ENCODE measurements at regions not wholly inside any gene's neighbourhood (a gene's known extent, or its start where the extent isn't known, plus 50 kb on each side); places are given as distances from the start of the nearest gene placed in this dataset.

DNA sequence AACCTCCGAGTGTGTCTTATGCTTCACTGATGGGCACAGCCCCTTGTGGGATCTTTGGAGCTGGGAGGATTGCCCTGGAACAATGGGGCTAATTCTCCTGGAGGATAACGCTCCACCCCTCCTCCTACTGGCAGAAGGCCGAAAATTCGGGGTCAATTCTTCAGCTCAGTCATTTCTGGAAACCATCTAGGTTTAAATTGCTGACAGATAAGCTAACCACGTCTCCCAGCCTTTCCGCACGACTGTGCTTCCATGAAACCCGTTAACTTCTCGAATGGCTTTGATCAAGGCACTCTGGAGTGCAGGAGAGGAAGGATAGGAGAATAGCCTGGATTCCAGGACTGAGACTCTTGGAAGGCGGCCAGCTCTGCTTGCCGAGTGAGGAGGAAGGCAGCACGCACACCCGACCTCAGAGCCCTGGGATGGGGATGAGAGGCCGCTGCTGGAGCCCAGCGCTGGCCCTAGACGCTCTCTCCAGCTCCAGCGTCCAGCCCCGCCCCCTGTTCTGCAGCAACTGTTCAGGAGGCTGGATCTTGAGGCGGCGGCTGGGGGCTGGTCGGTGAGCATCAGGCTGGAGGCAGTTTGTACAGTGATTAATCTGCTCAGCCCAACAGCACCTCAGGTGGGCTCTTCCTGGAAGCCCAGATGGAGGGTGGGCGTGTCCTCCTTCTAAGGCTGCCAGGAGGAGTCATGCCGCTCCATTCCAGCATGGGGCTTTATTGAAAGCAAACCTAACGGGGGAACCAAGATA lies 176.7 kb upstream of the NCAM1 start:
- peak; percentile 94 for DNase-seq (ENCODE audit: low read depth)
- H3K4me3 ChIP-seq (ENCODE audit: low read length): peak overlapping the region; percentile 54
- TF ChIP-seq, protein P1, sequence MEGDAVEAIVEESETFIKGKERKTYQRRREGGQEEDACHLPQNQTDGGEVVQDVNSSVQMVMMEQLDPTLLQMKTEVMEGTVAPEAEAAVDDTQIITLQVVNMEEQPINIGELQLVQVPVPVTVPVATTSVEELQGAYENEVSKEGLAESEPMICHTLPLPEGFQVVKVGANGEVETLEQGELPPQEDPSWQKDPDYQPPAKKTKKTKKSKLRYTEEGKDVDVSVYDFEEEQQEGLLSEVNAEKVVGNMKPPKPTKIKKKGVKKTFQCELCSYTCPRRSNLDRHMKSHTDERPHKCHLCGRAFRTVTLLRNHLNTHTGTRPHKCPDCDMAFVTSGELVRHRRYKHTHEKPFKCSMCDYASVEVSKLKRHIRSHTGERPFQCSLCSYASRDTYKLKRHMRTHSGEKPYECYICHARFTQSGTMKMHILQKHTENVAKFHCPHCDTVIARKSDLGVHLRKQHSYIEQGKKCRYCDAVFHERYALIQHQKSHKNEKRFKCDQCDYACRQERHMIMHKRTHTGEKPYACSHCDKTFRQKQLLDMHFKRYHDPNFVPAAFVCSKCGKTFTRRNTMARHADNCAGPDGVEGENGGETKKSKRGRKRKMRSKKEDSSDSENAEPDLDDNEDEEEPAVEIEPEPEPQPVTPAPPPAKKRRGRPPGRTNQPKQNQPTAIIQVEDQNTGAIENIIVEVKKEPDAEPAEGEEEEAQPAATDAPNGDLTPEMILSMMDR (conservative IDR thresholded peaks at IDR 0.05; ENCODE audit: low read length): no peak; the same call in 1 of the 2 replicates

DNA sequence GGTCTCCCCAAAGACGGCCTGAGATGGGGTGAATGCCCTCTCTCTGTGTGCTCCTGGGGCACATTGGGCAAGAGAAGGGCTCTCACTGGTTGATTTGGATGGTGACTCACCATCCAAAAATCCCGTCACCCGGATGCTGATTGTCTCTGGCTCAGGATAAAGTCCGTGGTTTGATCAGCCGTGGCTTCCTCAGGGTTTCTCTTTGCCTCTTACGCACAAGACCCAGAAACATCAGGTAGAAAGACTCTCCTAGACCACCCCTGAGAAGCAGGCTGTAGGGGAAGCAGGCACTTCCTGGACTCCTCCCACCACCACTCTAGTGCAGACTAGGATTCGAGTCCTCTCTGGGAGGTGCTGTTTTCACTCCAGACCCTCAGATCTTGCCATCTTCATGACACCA lies 176.1 kb upstream of the NCAM1 start:
- peak overlapping the region; percentile 54 for H3K4me3 ChIP-seq (ENCODE audit: low read length)
- peak; percentile 77 for DNase-seq (ENCODE audit: low read depth)
- TF ChIP-seq, protein P1 (conservative IDR thresholded peaks at IDR 0.05; ENCODE audit: low read length): no peak

DNA sequence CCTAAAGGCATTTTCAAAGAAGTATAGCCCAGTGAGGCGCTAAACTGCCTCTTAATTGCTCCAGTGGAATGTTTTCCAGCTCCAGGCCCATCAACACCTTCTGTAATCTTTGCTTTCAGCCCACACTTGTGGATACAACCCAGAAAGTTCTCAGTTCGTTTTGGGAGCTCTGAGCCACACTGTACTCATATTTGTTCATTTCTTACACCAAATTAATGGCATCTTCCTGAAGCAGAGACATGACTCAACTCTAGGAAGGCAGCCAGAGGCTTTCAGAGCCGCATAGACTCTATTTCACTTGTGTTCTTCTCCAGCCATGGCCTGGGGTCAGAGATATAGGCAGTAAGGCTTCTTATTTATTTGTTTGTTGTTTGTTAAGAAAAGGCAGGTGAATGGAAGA lies 175.5 kb upstream of the NCAM1 start:
- peak; percentile 85 for DNase-seq (ENCODE audit: low read depth)
- TF ChIP-seq, protein P1 (conservative IDR thresholded peaks at IDR 0.05; ENCODE audit: low read length): no peak
- no peak overlapping the region for H3K4me3 ChIP-seq (ENCODE audit: low read length)

DNA sequence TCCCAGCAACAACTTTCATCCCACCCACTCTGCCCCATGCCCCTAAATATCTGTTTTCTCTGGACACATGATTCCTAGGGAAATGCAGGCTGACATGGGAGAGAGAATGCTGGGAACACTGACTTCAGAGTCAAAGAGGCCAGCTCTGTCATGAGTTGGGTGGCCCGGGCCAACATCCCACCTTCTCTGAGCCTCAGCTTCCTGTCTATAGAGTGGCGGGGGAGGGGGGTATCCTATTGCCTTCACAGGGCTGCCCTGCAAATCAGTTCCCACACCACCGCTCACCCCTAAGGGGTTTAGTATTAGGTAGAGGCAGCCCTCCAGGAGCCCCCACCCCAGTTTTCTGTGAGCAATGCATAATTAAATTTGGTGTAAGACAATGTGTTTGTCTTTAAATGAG lies 175.0 kb upstream of the NCAM1 start:
- DNase-seq (ENCODE audit: low read depth): no peak
- no peak overlapping the region for H3K4me3 ChIP-seq (ENCODE audit: low read length)
- TF ChIP-seq, protein P1 (conservative IDR thresholded peaks at IDR 0.05; ENCODE audit: low read length): no peak

DNA sequence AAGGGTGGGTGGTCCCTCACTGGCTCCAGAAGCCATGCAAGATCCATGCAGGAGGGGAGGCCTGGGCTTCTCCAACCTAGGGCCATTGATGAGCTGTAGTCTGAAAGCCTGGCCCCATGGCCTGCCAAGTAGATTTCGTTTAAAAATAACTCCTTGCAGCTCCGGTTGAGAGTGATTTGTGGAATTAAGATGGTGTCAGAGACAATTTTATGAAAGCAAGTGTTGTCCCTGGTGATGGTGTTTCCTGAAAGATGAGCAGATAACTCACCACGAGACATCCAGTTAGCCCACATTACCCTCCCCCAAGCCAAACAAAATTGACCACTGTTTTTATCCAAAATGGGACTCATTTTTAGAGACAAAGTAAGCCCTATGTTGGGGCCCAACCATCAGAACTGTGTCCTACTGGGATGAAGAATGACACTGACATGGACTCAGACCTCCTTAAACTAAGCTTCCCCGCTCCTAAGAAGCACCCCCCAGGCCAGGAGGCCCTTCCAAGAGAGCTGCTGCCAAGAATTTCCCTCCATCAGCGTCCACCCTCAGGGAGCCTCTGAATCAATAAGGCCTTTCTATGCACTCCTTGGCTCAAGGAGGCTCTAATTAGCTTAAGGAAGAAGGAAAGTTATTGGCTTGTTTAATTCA lies 174.2 kb upstream of the NCAM1 start:
- TF ChIP-seq, protein P1 (conservative IDR thresholded peaks at IDR 0.05; ENCODE audit: low read length): no peak
- DNase-seq (ENCODE audit: low read depth): no peak
- H3K4me3 ChIP-seq (ENCODE audit: low read length): no peak overlapping the region

DNA sequence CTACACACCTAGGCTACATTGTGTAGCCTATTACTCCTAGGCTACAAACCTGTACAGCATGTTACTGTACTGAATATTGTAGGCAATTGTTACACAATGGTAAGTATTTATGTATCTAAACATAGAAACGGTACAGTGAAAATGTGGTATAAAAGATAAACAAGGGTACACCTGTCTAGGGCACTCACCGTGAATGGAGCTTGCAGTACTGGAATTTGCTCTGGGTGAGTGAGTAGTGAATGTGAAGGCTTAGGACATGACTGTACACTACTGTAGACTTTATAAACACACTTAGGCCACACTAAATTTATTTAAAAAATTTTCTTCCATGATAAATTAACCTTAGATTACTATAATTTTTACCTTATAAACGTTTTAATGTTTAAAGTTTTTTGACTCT lies 171.7 kb upstream of the NCAM1 start:
- H3K4me3 ChIP-seq (ENCODE audit: low read length): no peak overlapping the region
- no peak for DNase-seq (ENCODE audit: low read depth)
- TF ChIP-seq, protein P1 (conservative IDR thresholded peaks at IDR 0.05; ENCODE audit: low read length): no peak

DNA sequence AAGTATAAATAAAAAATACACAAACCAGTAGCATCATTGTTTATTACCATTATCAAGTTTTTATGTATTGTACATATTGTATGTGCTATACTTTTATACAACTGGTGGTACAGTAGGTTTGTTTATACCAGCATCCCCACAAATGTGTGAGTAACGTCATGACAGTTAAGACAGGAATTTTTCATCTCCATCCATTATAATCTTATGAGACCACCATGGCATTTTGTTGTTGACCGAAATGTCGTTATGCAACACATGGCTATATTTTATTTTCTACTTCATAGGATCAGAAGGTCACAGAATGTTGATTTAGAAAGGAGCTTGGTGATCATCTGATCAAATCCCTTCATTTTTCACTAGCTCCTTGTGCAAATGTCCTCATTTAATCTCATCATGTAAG lies 170.9 kb upstream of the NCAM1 start:
- no peak overlapping the region for H3K4me3 ChIP-seq (ENCODE audit: low read length)
- no peak for DNase-seq (ENCODE audit: low read depth)
- TF ChIP-seq, protein P1 (conservative IDR thresholded peaks at IDR 0.05; ENCODE audit: low read length): no peak

Measured in AG10803 (cell line).